Adrenal gland (tissue), 5 donors: ENCODE measurements at regions not wholly inside any gene's neighbourhood (a gene's known extent, or its start where the extent isn't known, plus 50 kb on each side); places are given as distances from the start of the nearest gene placed in this dataset.

Experiments used
- CTCF ChIP-seq, 6 experiments: fragments of 450-650 bp in 4 of 6; fragments of 200-600 bp in 2 of 6; sonication (generic) in 1 of 6; IDR thresholded peaks; 1 replicate in 5 of 6; 2 replicates in 1 of 6; pipeline versions ENCODE4 v1.5.1 to v1.8.0; 2016 to 2021; ENCODE audit warnings: antibody characterized with exemption in 6 of 6, mild to moderate bottlenecking in 2 of 6, moderate library complexity in 1 of 6
- POLR2A ChIP-seq, 2 donors: fragments of 450-650 bp; IDR thresholded peaks; one replicate each; pipeline ENCODE4 v1.6.1; 2017; ENCODE audit warnings: antibody characterized with exemption in 2 of 2, mild to moderate bottlenecking in 2 of 2, moderate library complexity in 1 of 2
- donor health status: DM: no; HTN: no; CAD: no.

GRCh38 chrX:121782544-121782943 is 735.1 kb downstream of the GLUD2 start:
- no peak for TF ChIP-seq CTCF (IDR thresholded peaks at IDR 0.05)
- TF ChIP-seq POLR2A (IDR thresholded peaks at IDR 0.05), result no peak
